Activated T-helper 2 cell treated with anti-CD3 and anti-CD28 coated beads, Interferon-gamma antibody, Interleukin-2, Interleukin-4, amounts not matched to agents 10 μg/mL and 5 μg/mL and 100 μg/mL, durations not matched to agents 14 hours and 24 hours and 36 hours (primary cell): ENCODE measurements at regions not wholly inside any gene's neighbourhood (a gene's known extent, or its start where the extent isn't known, plus 50 kb on each side); places are given as distances from the start of the nearest gene placed in this dataset.
"Not testable (repeated sequence)": the region's sequence is repeated elsewhere in the genome, so short reads cannot be mapped to it uniquely, and the experiment has no call there.

ENCODE experiments used
- DNase-seq: peaks from one replicate; pipeline ENCODE4 v3.0.0; 2021; ENCODE audit warnings: low spot score
- H3K27ac Mint-ChIP-seq: one replicate; pipeline ENCODE4 v1.8.0; 2021; ENCODE audit warnings: mixed read lengths
- H3K27me3 Mint-ChIP-seq: one replicate; pipeline ENCODE4 v1.8.0; 2021; ENCODE audit warnings: low read depth, mixed read lengths
- H3K36me3 Mint-ChIP-seq: one replicate; pipeline ENCODE4 v1.8.0; 2021; ENCODE audit warnings: low read depth, mixed read lengths
- H3K4me1 Mint-ChIP-seq: one replicate; pipeline ENCODE4 v1.8.0; 2021; ENCODE audit warnings: low read depth, mixed read lengths
- H3K4me3 Mint-ChIP-seq: one replicate; pipeline ENCODE4 v1.8.0; 2021; ENCODE audit warnings: low read depth, mild to moderate bottlenecking, moderate library complexity, mixed read lengths
- H3K9me3 Mint-ChIP-seq: one replicate; pipeline ENCODE4 v1.8.0; 2021; ENCODE audit warnings: mixed read lengths
- intact Hi-C: fragments of 100-400 bp; cut with micrococcal nuclease; formaldehyde crosslinking; loops from one replicate; pipeline ENCODE4 v1.15.1; 2023

GRCh38 chr20:55390791-55391190 lies 614.5 kb downstream of the CBLN4 start:
- peaks cover 41% of the 10 kb centered on the region for H3K9me3 Mint-ChIP-seq
- intact Hi-C loops: no loop called here
- no peak overlapping the region for H3K4me3 Mint-ChIP-seq
- H3K36me3 Mint-ChIP-seq: no peaks in the 10 kb centered on the region
- H3K27ac Mint-ChIP-seq: no peak overlapping the region
- DNase-seq: no peak
- H3K27me3 Mint-ChIP-seq: no peaks in the 10 kb centered on the region
- no peaks in the 10 kb centered on the region for H3K4me1 Mint-ChIP-seq

GRCh38 chr20:55386686-55387085 lies 618.6 kb downstream of the CBLN4 start:
- DNase-seq: no peak
- intact Hi-C loops: no loop called here
- Mint-ChIP-seq H3K36me3 (no peaks in the 10 kb centered on the region), H3K4me3 (no peak overlapping the region), H3K9me3 (peaks cover 46% of the 10 kb centered on the region), H3K27me3 (no peaks in the 10 kb centered on the region), H3K27ac (no peak overlapping the region), H3K4me1 (no peaks in the 10 kb centered on the region)

- intact Hi-C loops: no loop called here
- no peak for DNase-seq
Measured at GRCh38 chr20:55375920-55376319, 629.4 kb downstream of the CBLN4 start.

GRCh38 chr20:55365745-55366144 lies 639.6 kb downstream of the CBLN4 start:
- Mint-ChIP-seq H3K27ac (no peak overlapping the region), H3K9me3 (peaks cover 49% of the 10 kb centered on the region), H3K27me3 (no peaks in the 10 kb centered on the region), H3K4me1 (no peaks in the 10 kb centered on the region), H3K36me3 (no peaks in the 10 kb centered on the region), H3K4me3 (no peak overlapping the region)
- intact Hi-C loops: no loop called here
- no peak for DNase-seq

More at GRCh38 chr20:55375920-55376319, 629.4 kb downstream of the CBLN4 start:
- Mint-ChIP-seq H3K4me3 (no peak overlapping the region), H3K36me3 (no peaks in the 10 kb centered on the region), H3K4me1 (no peaks in the 10 kb centered on the region), H3K27ac (no peak overlapping the region), H3K27me3 (no peaks in the 10 kb centered on the region), H3K9me3 (peaks cover 25% of the 10 kb centered on the region)

- no peaks in the 10 kb centered on the region for H3K27me3 Mint-ChIP-seq
Measured at GRCh38 chr20:55360895-55361294, 644.4 kb downstream of the CBLN4 start.

GRCh38 chr20:55354720-55355119 lies 650.6 kb downstream of the CBLN4 start:
- no peak for DNase-seq
- Mint-ChIP-seq H3K4me3 (no peak overlapping the region), H3K4me1 (no peaks in the 10 kb centered on the region), H3K36me3 (no peaks in the 10 kb centered on the region), H3K9me3 (peaks cover 41% of the 10 kb centered on the region), H3K27ac (no peak overlapping the region), H3K27me3 (no peaks in the 10 kb centered on the region)
- intact Hi-C loops: no loop called here

More at GRCh38 chr20:55360895-55361294, 644.4 kb downstream of the CBLN4 start:
- no peak for DNase-seq
- Mint-ChIP-seq H3K4me1 (no peaks in the 10 kb centered on the region), H3K36me3 (no peaks in the 10 kb centered on the region), H3K4me3 (no peak overlapping the region), H3K27ac (no peak overlapping the region), H3K9me3 (peaks cover 34% of the 10 kb centered on the region)
- intact Hi-C loops: no loop called here

GRCh38 chr20:55353206-55353605 lies 652.1 kb downstream of the CBLN4 start:
- intact Hi-C loops: no loop called here
- H3K27ac Mint-ChIP-seq: no peak overlapping the region

GRCh38 chr20:55348223-55348622 lies 657.1 kb downstream of the CBLN4 start:
- Mint-ChIP-seq H3K4me1 (no peaks in the 10 kb centered on the region), H3K4me3 (no peak overlapping the region), H3K36me3 (no peaks in the 10 kb centered on the region), H3K9me3 (peaks cover 39% of the 10 kb centered on the region), H3K27me3 (no peaks in the 10 kb centered on the region), H3K27ac (no peak overlapping the region)
- intact Hi-C loops: no loop called here
- DNase-seq: no peak

More at GRCh38 chr20:55353206-55353605, 652.1 kb downstream of the CBLN4 start:
- no peak for DNase-seq
- Mint-ChIP-seq H3K4me1 (no peaks in the 10 kb centered on the region), H3K27me3 (no peaks in the 10 kb centered on the region), H3K36me3 (no peaks in the 10 kb centered on the region), H3K9me3 (peaks cover 40% of the 10 kb centered on the region), H3K4me3 (no peak overlapping the region)

- H3K4me3 Mint-ChIP-seq: no peak overlapping the region
- no peak for DNase-seq
- peaks cover 38% of the 10 kb centered on the region for H3K9me3 Mint-ChIP-seq
- no peaks in the 10 kb centered on the region for H3K4me1 Mint-ChIP-seq
- no peak overlapping the region for H3K27ac Mint-ChIP-seq
- H3K36me3 Mint-ChIP-seq: no peaks in the 10 kb centered on the region
- H3K27me3 Mint-ChIP-seq: no peaks in the 10 kb centered on the region
- intact Hi-C loops: no loop called here
Measured at GRCh38 chr20:55342822-55343221, 662.5 kb downstream of the CBLN4 start.

- no peaks in the 10 kb centered on the region for H3K36me3 Mint-ChIP-seq
- H3K4me1 Mint-ChIP-seq: no peaks in the 10 kb centered on the region
- no peak for DNase-seq
- intact Hi-C loops: no loop called here
- no peaks in the 10 kb centered on the region for H3K27me3 Mint-ChIP-seq
- no peak overlapping the region for H3K27ac Mint-ChIP-seq
- H3K9me3 Mint-ChIP-seq: peaks cover 27% of the 10 kb centered on the region
- H3K4me3 Mint-ChIP-seq: no peak overlapping the region
Measured at GRCh38 chr20:55333798-55334197, 671.5 kb downstream of the CBLN4 start.

GRCh38 chr20:55329108-55329507 lies 676.2 kb downstream of the CBLN4 start:
- intact Hi-C loops: no loop called here
- Mint-ChIP-seq H3K36me3 (no peaks in the 10 kb centered on the region), H3K9me3 (peaks cover 47% of the 10 kb centered on the region), H3K27ac (no peak overlapping the region), H3K27me3 (no peaks in the 10 kb centered on the region), H3K4me3 (no peak overlapping the region), H3K4me1 (no peaks in the 10 kb centered on the region)
- DNase-seq: no peak

- no peak overlapping the region for H3K27ac Mint-ChIP-seq
- peaks cover 31% of the 10 kb centered on the region for H3K9me3 Mint-ChIP-seq
- H3K36me3 Mint-ChIP-seq: no peaks in the 10 kb centered on the region
- DNase-seq: no peak
- H3K27me3 Mint-ChIP-seq: no peaks in the 10 kb centered on the region
- intact Hi-C loops: no loop called here
- H3K4me1 Mint-ChIP-seq: no peaks in the 10 kb centered on the region
- H3K4me3 Mint-ChIP-seq: no peak overlapping the region
Measured at GRCh38 chr20:55322745-55323144, 682.6 kb downstream of the CBLN4 start.

GRCh38 chr20:55316753-55317152 lies 688.6 kb downstream of the CBLN4 start:
- H3K27me3 Mint-ChIP-seq: no peaks in the 10 kb centered on the region
- no peaks in the 10 kb centered on the region for H3K36me3 Mint-ChIP-seq
- H3K4me3 Mint-ChIP-seq: no peak overlapping the region
- H3K9me3 Mint-ChIP-seq: peaks cover 37% of the 10 kb centered on the region
- intact Hi-C loops: no loop called here
- no peak overlapping the region for H3K27ac Mint-ChIP-seq
- DNase-seq: no peak
- no peaks in the 10 kb centered on the region for H3K4me1 Mint-ChIP-seq

- H3K4me1 Mint-ChIP-seq, H3K27ac Mint-ChIP-seq, intact Hi-C loops: not testable (repeated sequence)
Measured at GRCh38 chr20:55310844-55311243, 694.5 kb downstream of the CBLN4 start.

More at GRCh38 chr20:55310844-55311243, 694.5 kb downstream of the CBLN4 start:
- not testable (repeated sequence) for H3K36me3 Mint-ChIP-seq, DNase-seq, H3K4me3 Mint-ChIP-seq, H3K27me3 Mint-ChIP-seq
- H3K9me3 Mint-ChIP-seq: peaks cover 55% of the 10 kb centered on the region
